ENCODE measurements at regions not wholly inside any gene's neighbourhood (a gene's known extent, or its start where the extent isn't known, plus 50 kb on each side); places are given as distances from the start of the nearest gene placed in this dataset.

- Histone ChIP-seq H3K79me2 (ENCODE audit: control insufficient read depth in 1 of 2, insufficient read depth in 2 of 2, low read length in 2 of 2) (no peaks in the 10 kb centered on the region), H2BK12ac (ENCODE audit: low read depth, low read length) (no peak overlapping the region), H3K56ac (replicated peaks; ENCODE audit: insufficient read length, low read depth, low read length) (no peak overlapping the region), H2AFZ (ENCODE audit: low read length) (no peak overlapping the region), H2BK120ac (replicated peaks; ENCODE audit: low read depth, low read length) (no peak overlapping the region), H4K5ac (ENCODE audit: insufficient read length, low read depth, low read length) (no peak overlapping the region), H3K23ac (ENCODE audit: insufficient read length) (no peak overlapping the region), H3K27ac (ENCODE audit: low read depth, low read length) (no peak overlapping the region), H3K9me3 (ENCODE audit: insufficient read depth in 2 of 2, low read depth in 1 of 2, low read length in 1 of 2) (peaks cover 13 to 15% of the 10 kb centered on the region in 2 experiments), H4K8ac (ENCODE audit: extremely low read depth, insufficient read depth, low read length) (no peak overlapping the region), H3K4ac (replicated peaks; ENCODE audit: insufficient read length, low read depth, low read length) (no peak overlapping the region), H3K4me2 (ENCODE audit: insufficient read depth in 1 of 2, low read depth in 2 of 2, low read length in 2 of 2) (no peak overlapping the region), H2AK5ac (ENCODE audit: low read depth, low read length) (no peak overlapping the region), H3K27me3 (replicated peaks in 1 of 4; ENCODE audit: control insufficient read depth in 3 of 4, extremely low read depth in 1 of 4, insufficient read depth in 3 of 4, low read length in 3 of 4) (no peaks in the 10 kb centered on the region), H2BK20ac (ENCODE audit: low read length) (no peak overlapping the region), H3K14ac (ENCODE audit: insufficient read length) (no peak overlapping the region), H3K4me1 (replicated peaks in 1 of 4; ENCODE audit: control insufficient read depth in 3 of 4, insufficient read depth in 4 of 4, low read length in 3 of 4) (0 out of 7 replicates have a peak, but pooled peaks cover 0 to 2% (median 0%) of the 10 kb centered on the region in 4 experiments), H2BK15ac (ENCODE audit: low read length) (no peak overlapping the region), H3K36me3 (ENCODE audit: control insufficient read depth in 2 of 4, insufficient read depth in 4 of 4, low read length in 3 of 4) (no peaks in the 10 kb centered on the region), H3K23me2 (ENCODE audit: low read depth, low read length) (no peaks in the 10 kb centered on the region), H3K18ac (ENCODE audit: extremely low read depth, low read length) (no peak overlapping the region), H3K9ac (replicated peaks in 1 of 4; ENCODE audit: extremely low read depth in 1 of 4, low read depth in 3 of 4, low read length in 3 of 4) (no peak overlapping the region), H3K4me3 (ENCODE audit: extremely low read depth in 1 of 4, insufficient read depth in 2 of 4, low read depth in 3 of 4, low read length in 4 of 4) (no peak overlapping the region), H2BK5ac (ENCODE audit: low read depth, low read length) (no peak overlapping the region), H4K20me1 (replicated peaks in 1 of 2; ENCODE audit: control insufficient read depth in 1 of 2, insufficient read depth in 2 of 2, low read length in 2 of 2) (no peaks in the 10 kb centered on the region), H3K79me1 (ENCODE audit: low read depth, low read length) (no peaks in the 10 kb centered on the region), H4K91ac (replicated peaks; ENCODE audit: insufficient read length, low read length) (no peak overlapping the region)
- WGBS, 2 experiments (ENCODE audit: extremely low coverage in 1 of 2, insufficient coverage in 1 of 2, insufficient read length in 1 of 2, insufficient replicate concordance in 2 of 2, low coverage in 1 of 2, low lambda C conversion rate in 2 of 2, missing lambda C conversion rate in 1 of 2) = 91% methylated on average over 3 of the region's 3 CpGs; no CpG with 5 or more reads in 1 of the 2 experiments
- no peak for FAIRE-seq
- TF ChIP-seq KDM1A (IDR thresholded peaks at IDR 0.05; ENCODE audit: borderline replicate concordance, low read length) (no peak), TCF12 (IDR thresholded peaks at IDR 0.05; ENCODE audit: low read depth, low read length) (no peak), E2F6 (IDR thresholded peaks at IDR 0.05) (no peak), PHF8 (conservative IDR thresholded peaks at IDR 0.05; ENCODE audit: low read depth, low read length) (no peak), RBBP5 (IDR thresholded peaks at IDR 0.05; ENCODE audit: borderline replicate concordance, low read depth, low read length) (no peak), CBX8 (IDR thresholded peaks at IDR 0.05; ENCODE audit: borderline replicate concordance, low read depth, low read length) (no peak), HDAC2 (IDR thresholded peaks at IDR 0.05; ENCODE audit: borderline replicate concordance in 1 of 2, low read depth in 2 of 2, low read length in 2 of 2) (no peak), NANOG (IDR thresholded peaks at IDR 0.05; ENCODE audit: insufficient read depth, low read depth, low read length, poor library complexity, severe bottlenecking) (no peak), EP300 (IDR thresholded peaks at IDR 0.05; ENCODE audit: borderline replicate concordance in 1 of 2, low read depth in 2 of 2, low read length in 2 of 2) (no peak), MAX (IDR thresholded peaks at IDR 0.05) (no peak), SIN3A (conservative IDR thresholded peaks at IDR 0.05 in 1 of 2, IDR thresholded peaks at IDR 0.05 in 1 of 2; ENCODE audit: low read depth in 1 of 2, low read length in 2 of 2) (no peak), SIX5 (IDR thresholded peaks at IDR 0.05; ENCODE audit: low read depth, low read length) (no peak), ZNF274 (IDR thresholded peaks at IDR 0.05; ENCODE audit: borderline replicate concordance, extremely low read depth, low read length) (no peak)
- DNase-seq (ENCODE audit: low read depth in 1 of 2, low spot score in 2 of 2) = no peak
- ChIA-PET POLR2A (ENCODE audit: partially characterized antibody) (no interaction called here), CTCF (ENCODE audit: partially characterized antibody) (no interaction called here)
Observed at GRCh38 chr5:101176605-101177004, 273.5 kb upstream of the ST8SIA4 start.

Measured in H1 (cell line).